Epithelial cell of proximal tubule (primary cell): ENCODE measurements at regions not wholly inside any gene's neighbourhood (a gene's known extent, or its start where the extent isn't known, plus 50 kb on each side); places are given as distances from the start of the nearest gene placed in this dataset.

ENCODE experiments used
- DNase-seq: peaks from one replicate; pipeline ENCODE4 v3.0.0-alpha.2; 2011; ENCODE audit warnings: low read depth
- H3K4me3 ChIP-seq: 2 replicates; pipeline ENCODE4 v1.5.1; 2011; ENCODE audit warnings: low read depth, mild to moderate bottlenecking, low read length
- CTCF ChIP-seq: conservative IDR thresholded peaks from 2 replicates; pipeline ENCODE4 v1.5.1; 2012; ENCODE audit warnings: low read depth, mild to moderate bottlenecking, low read length

GRCh38 chr9:99749641-99750040, 72.0 kb upstream of the NR4A3 start:
- TF ChIP-seq CTCF: no peak
- DNase-seq: no peak
- no peak overlapping the region for H3K4me3 ChIP-seq

- DNase-seq: no peak
- TF ChIP-seq CTCF: no peak
- H3K4me3 ChIP-seq: no peak overlapping the region
Observed at GRCh38 chr9:99750526-99750925, 71.2 kb upstream of the NR4A3 start.

GRCh38 chr9:99752417-99753109, 69.1 kb upstream of the NR4A3 start:
- TF ChIP-seq CTCF: no peak
- DNase-seq: peak; percentile 59
- H3K4me3 ChIP-seq: no peak overlapping the region

- TF ChIP-seq CTCF: no peak
- H3K4me3 ChIP-seq: no peak overlapping the region
- peak; percentile 62 for DNase-seq
Observed at GRCh38 chr9:99753436-99753835, 68.2 kb upstream of the NR4A3 start.

- H3K4me3 ChIP-seq: no peak overlapping the region
- no peak for DNase-seq
- TF ChIP-seq CTCF: no peak
Observed at GRCh38 chr9:99760421-99760820, 61.3 kb upstream of the NR4A3 start.

GRCh38 chr9:99762470-99762869, 59.2 kb upstream of the NR4A3 start:
- no peak for TF ChIP-seq CTCF
- DNase-seq: no peak
- H3K4me3 ChIP-seq: no peak overlapping the region
